ENCODE measurements at regions not wholly inside any gene's neighbourhood (a gene's known extent, or its start where the extent isn't known, plus 50 kb on each side); places are given as distances from the start of the nearest gene placed in this dataset.

DNA sequence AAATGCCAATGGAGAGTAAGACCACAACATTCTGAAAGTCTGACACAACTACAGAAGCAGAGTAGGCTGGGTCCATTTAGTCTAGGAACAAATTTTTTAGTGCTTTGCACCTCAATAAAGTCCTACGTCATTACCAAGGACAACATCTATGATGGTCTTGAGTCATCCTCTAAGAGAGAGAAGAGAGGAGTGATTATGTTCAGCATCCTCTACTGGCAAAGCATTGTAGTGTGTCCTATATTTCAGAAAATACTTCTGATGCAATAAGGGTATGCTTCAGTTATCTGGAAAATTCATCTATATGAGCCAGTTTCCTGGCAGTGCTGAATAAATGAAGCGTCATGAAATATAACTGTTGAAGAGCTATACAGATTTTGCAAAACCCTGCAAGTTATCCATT lies 95.6 kb downstream of the P2RY1 start:
- no peaks in the 10 kb centered on the region for H3K9me3 Mint-ChIP-seq
- no peak for ATAC-seq

GRCh38 chr3:152937234-152937633 lies 102.3 kb downstream of the P2RY1 start:
- DNase-seq (no peak), ATAC-seq (no peak)
- H3K9me3 Mint-ChIP-seq: no peaks in the 10 kb centered on the region
- H3K4me3 Mint-ChIP-seq: no peak overlapping the region
- H3K36me3 Mint-ChIP-seq (ENCODE audit: insufficient read depth): no peaks in the 10 kb centered on the region
- H3K27me3 Mint-ChIP-seq (ENCODE audit: low read depth): no peaks in the 10 kb centered on the region
- H3K4me1 Mint-ChIP-seq (ENCODE audit: low read depth): no peaks in the 10 kb centered on the region

More for the DNA sequence above, 95.6 kb downstream of the P2RY1 start:
- H3K36me3 Mint-ChIP-seq (ENCODE audit: insufficient read depth): no peaks in the 10 kb centered on the region
- H3K27me3 Mint-ChIP-seq (ENCODE audit: low read depth): no peaks in the 10 kb centered on the region
- DNase-seq: no peak
- no peaks in the 10 kb centered on the region for H3K4me1 Mint-ChIP-seq (ENCODE audit: low read depth)
- H3K4me3 Mint-ChIP-seq: no peak overlapping the region

GRCh38 chr3:152938974-152939636 lies 104.2 kb downstream of the P2RY1 start:
- Mint-ChIP-seq H3K4me3 (no peak overlapping the region), H3K9me3 (no peaks in the 10 kb centered on the region), H3K36me3 (ENCODE audit: insufficient read depth) (no peaks in the 10 kb centered on the region), H3K27me3 (ENCODE audit: low read depth) (peaks cover 4% of the 10 kb centered on the region), H3K4me1 (ENCODE audit: low read depth) (no peaks in the 10 kb centered on the region)
- ATAC-seq (no peak), DNase-seq (no peak)

DNA sequence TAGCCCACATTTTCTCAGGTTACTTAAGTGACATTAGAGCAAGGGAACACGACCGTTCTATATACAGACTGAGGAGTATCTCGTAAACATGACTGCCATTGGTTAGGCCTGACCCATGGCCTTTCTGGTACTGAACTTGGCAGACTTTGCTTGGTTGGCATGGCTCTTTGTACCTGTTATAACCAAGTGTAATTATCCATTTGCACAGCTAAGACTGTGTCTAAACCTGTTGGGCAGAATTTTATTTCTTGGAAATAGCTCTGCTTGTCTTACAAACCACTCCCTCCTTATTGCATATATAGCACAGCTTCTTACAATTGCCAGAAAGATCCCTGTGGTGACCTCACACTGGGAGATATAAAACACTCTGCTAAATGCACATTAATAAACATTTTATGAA lies 106.9 kb downstream of the P2RY1 start:
- Mint-ChIP-seq H3K36me3 (ENCODE audit: insufficient read depth) (no peaks in the 10 kb centered on the region), H3K4me3 (no peak overlapping the region), H3K27me3 (ENCODE audit: low read depth) (peaks cover 4% of the 10 kb centered on the region), H3K9me3 (no peaks in the 10 kb centered on the region), H3K4me1 (ENCODE audit: low read depth) (no peaks in the 10 kb centered on the region)
- ATAC-seq (no peak), DNase-seq (no peak)

GRCh38 chr3:152942366-152942765 lies 107.4 kb downstream of the P2RY1 start:
- no peak for ATAC-seq
- H3K4me3 Mint-ChIP-seq: no peak overlapping the region
- no peaks in the 10 kb centered on the region for H3K4me1 Mint-ChIP-seq (ENCODE audit: low read depth)
- peaks cover 4% of the 10 kb centered on the region for H3K27me3 Mint-ChIP-seq (ENCODE audit: low read depth)
- H3K36me3 Mint-ChIP-seq (ENCODE audit: insufficient read depth): no peaks in the 10 kb centered on the region
- H3K9me3 Mint-ChIP-seq: no peaks in the 10 kb centered on the region
- no peak for DNase-seq

- DNase-seq: no peak
- Mint-ChIP-seq H3K36me3 (ENCODE audit: insufficient read depth) (no peaks in the 10 kb centered on the region), H3K9me3 (no peaks in the 10 kb centered on the region), H3K27me3 (ENCODE audit: low read depth) (peaks cover 5% of the 10 kb centered on the region), H3K4me1 (ENCODE audit: low read depth) (no peaks in the 10 kb centered on the region), H3K4me3 (no peak overlapping the region)
- no peak for ATAC-seq
Measured at GRCh38 chr3:152943645-152944044, 108.7 kb downstream of the P2RY1 start.

DNA sequence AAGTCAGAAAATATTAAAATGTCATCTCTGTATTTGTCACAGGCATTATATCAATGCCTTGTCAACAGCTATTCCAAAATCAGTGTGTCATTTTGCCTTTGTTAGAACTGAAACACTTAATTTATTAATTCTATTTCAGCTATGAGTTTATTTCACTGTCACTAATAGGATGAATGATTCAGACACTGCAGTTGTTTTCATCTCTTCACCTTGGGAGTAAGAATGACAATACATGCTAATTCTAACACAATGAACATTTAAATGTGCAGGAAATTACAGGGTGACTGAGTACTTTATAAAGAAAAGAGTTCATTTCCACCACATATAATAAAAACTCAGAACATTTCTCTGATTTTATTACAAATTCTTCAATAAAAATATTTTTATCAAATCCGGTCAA lies 109.7 kb downstream of the P2RY1 start:
- Mint-ChIP-seq H3K4me1 (ENCODE audit: low read depth) (no peaks in the 10 kb centered on the region), H3K27me3 (ENCODE audit: low read depth) (peaks cover 8% of the 10 kb centered on the region), H3K9me3 (no peaks in the 10 kb centered on the region), H3K4me3 (no peak overlapping the region), H3K36me3 (ENCODE audit: insufficient read depth) (no peaks in the 10 kb centered on the region)
- DNase-seq: no peak
- no peak for ATAC-seq

- peaks cover 8% of the 10 kb centered on the region for H3K27me3 Mint-ChIP-seq (ENCODE audit: low read depth)
- ATAC-seq: no peak
Measured at GRCh38 chr3:152945556-152945955, 110.6 kb downstream of the P2RY1 start.

DNA sequence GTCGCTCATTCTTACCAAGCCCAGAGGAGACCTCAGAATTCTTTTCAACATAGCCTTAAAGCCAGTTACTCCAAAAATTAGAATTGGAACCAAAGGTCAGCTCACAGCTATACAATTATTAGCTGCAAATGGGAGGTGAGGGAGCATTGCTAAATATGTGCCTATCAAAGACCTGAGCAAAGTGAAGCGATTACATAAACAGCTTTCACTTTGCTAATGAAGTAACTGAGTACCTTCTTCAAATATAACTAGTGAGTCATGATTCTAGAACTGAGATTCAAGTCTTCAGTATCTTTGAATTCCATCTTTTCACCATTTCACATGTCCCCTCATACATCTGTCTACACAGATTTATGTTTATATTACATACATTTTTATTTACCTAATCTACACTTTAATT lies 122.6 kb downstream of the P2RY1 start:
- H3K27me3 Mint-ChIP-seq (ENCODE audit: low read depth): peaks cover 3% of the 10 kb centered on the region
- no peak overlapping the region for H3K4me3 Mint-ChIP-seq
- H3K36me3 Mint-ChIP-seq (ENCODE audit: insufficient read depth): no peaks in the 10 kb centered on the region
- no peaks in the 10 kb centered on the region for H3K9me3 Mint-ChIP-seq
- ATAC-seq (no peak), DNase-seq (no peak)
- no peaks in the 10 kb centered on the region for H3K4me1 Mint-ChIP-seq (ENCODE audit: low read depth)

More at GRCh38 chr3:152945556-152945955, 110.6 kb downstream of the P2RY1 start:
- Mint-ChIP-seq H3K4me3 (no peak overlapping the region), H3K4me1 (ENCODE audit: low read depth) (no peaks in the 10 kb centered on the region), H3K9me3 (no peaks in the 10 kb centered on the region), H3K36me3 (ENCODE audit: insufficient read depth) (no peaks in the 10 kb centered on the region)
- DNase-seq: no peak

DNA sequence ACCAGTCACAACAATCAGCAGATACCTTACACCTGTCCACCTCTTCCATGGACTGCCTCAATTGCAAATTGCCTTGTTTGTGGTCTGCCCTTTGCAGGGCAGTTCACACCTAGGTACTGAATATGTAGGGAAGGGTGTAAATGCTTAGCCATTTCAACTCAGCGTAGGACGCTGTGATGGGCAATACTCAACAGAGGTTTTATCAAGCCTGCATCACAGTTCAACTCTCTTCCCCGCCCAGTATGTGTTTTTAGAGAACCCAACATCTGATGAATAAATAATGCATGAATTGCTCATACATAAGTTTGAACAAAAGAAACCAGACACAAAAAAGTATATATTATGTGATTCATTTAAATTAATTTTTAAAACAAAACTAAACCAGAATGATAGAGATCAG lies 124.4 kb downstream of the P2RY1 start:
- Mint-ChIP-seq H3K4me3 (no peak overlapping the region), H3K27me3 (ENCODE audit: low read depth) (peaks cover 3% of the 10 kb centered on the region), H3K4me1 (ENCODE audit: low read depth) (no peaks in the 10 kb centered on the region), H3K36me3 (ENCODE audit: insufficient read depth) (no peaks in the 10 kb centered on the region), H3K9me3 (no peaks in the 10 kb centered on the region)
- DNase-seq (no peak), ATAC-seq (no peak)

DNA sequence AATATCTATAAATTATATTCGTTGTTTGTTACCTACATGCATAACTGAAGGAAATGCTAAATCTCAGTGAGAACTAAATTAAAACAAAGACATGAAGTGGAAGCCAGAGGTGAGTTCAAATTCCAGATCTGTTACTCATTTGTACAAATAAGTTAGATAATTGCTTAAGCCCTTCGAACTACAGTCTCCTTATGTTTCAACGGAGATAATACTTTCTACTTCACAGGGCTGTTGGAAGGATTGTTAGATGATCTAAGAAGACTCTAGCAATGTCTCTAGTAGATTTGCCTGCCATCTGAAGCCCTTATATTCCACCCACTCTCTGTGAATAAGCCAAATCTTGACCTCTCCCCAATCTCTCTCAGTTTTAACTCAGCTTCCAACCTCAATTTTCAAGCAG lies 125.8 kb downstream of the P2RY1 start:
- H3K4me3 Mint-ChIP-seq: no peak overlapping the region
- H3K36me3 Mint-ChIP-seq (ENCODE audit: insufficient read depth): no peaks in the 10 kb centered on the region
- no peaks in the 10 kb centered on the region for H3K9me3 Mint-ChIP-seq
- ATAC-seq (no peak), DNase-seq (no peak)
- H3K27me3 Mint-ChIP-seq (ENCODE audit: low read depth): peaks cover 3% of the 10 kb centered on the region
- no peaks in the 10 kb centered on the region for H3K4me1 Mint-ChIP-seq (ENCODE audit: low read depth)

DNA sequence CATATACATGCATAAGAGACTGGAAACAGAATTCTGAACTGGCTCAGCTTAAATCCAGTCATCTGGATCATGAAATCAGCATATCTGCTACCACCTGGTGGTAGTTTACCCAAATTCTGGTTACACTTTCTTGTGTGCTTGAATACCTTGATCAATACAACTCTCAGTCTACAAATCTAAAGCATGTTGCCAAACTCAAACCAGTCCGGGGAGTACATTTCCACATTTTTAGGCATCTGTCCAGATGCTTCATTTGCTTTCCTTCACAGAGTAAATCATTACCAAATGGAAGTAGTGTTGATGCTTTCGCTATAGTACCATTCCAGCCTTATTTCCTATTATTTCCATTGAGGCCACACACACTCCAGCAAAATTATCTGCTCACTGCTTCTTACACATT lies 126.4 kb downstream of the P2RY1 start:
- Mint-ChIP-seq H3K4me1 (ENCODE audit: low read depth) (no peaks in the 10 kb centered on the region), H3K4me3 (no peak overlapping the region), H3K36me3 (ENCODE audit: insufficient read depth) (no peaks in the 10 kb centered on the region), H3K27me3 (ENCODE audit: low read depth) (peaks cover 3% of the 10 kb centered on the region), H3K9me3 (no peaks in the 10 kb centered on the region)
- ATAC-seq (no peak), DNase-seq (no peak)

GRCh38 chr3:152964911-152965609 lies 130.1 kb downstream of the P2RY1 start:
- Mint-ChIP-seq H3K9me3 (no peaks in the 10 kb centered on the region), H3K36me3 (ENCODE audit: insufficient read depth) (no peaks in the 10 kb centered on the region), H3K4me3 (no peak overlapping the region), H3K4me1 (ENCODE audit: low read depth) (no peaks in the 10 kb centered on the region), H3K27me3 (ENCODE audit: low read depth) (peaks cover 2% of the 10 kb centered on the region)
- DNase-seq: no peak
- ATAC-seq: no peak

DNA sequence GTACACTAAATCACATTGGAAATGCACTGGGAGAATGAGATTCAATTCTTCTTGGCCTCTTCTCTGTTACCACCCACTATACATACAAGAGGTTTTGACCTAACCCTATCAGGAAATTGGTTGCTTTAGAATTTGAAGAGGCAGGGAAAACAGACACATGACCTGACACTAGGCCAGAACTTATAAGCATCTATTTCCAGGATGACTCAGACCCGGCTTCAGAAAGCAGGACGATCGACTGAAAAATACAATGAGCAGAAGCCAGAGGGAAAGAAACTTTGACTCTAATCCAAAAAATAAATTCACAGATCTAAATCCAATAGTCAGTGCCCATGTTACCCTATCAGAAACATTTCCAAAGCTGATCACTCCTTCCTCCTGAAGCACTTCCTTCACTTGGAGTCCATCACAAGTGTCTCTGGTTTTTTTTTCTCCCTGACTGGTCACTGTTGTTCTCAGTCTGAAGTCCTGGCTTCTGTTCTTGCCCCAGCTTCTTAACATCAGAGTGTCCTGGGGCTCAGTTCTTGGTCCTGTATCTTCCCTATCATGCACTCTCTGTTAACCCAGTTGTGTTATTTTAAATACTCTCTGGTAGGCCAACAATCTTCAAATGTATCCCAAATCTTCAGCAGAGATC lies 133.6 kb downstream of the P2RY1 start:
- DNase-seq (no peak), ATAC-seq (no peak)
- Mint-ChIP-seq H3K4me1 (ENCODE audit: low read depth) (no peaks in the 10 kb centered on the region), H3K4me3 (no peak overlapping the region), H3K36me3 (ENCODE audit: insufficient read depth) (no peaks in the 10 kb centered on the region), H3K27me3 (ENCODE audit: low read depth) (no peaks in the 10 kb centered on the region), H3K9me3 (no peaks in the 10 kb centered on the region)

Data from activated T-cell treated with anti-CD3 and anti-CD28 coated beads, Interleukin-2, amount 50 U/mL, for 4 hours (primary cell).